IMR-90 (cell line): ENCODE measurements at regions not wholly inside any gene's neighbourhood (a gene's known extent, or its start where the extent isn't known, plus 50 kb on each side); places are given as distances from the start of the nearest gene placed in this dataset.
"Not testable (repeated sequence)": the region's sequence is repeated elsewhere in the genome, so short reads cannot be mapped to it uniquely, and the experiment has no call there.

Experiments
- ATAC-seq: fragments of 200-7000 bp; cut with Tn5 transposase; 2 replicates; pipeline ENCODE4 v1.9.1; 2020; ENCODE audit warnings: low read depth, mild to moderate bottlenecking, moderate library complexity
- BruUV-seq: library from RNA; stranded (reverse); fragments of 400-500 nt; replicated peaks from 2 replicates; lab custom pipeline; 2021; lab: Mats Ljungman, UMichigan
- CTCF ChIA-PET: fragments of 300-600 bp; formaldehyde crosslinking; extraction: SDS; loops from one replicate; lab custom pipeline; 2021; ENCODE audit warnings: antibody characterized with exemption; lab: Yijun Ruan, JAX
- POLR2A ChIA-PET: fragments of 300-600 bp; sonication (Branson Sonifier 250); formaldehyde crosslinking; loops from one replicate; lab custom pipeline; 2022; ENCODE audit warnings: antibody characterized with exemption; ENCODE audit not compliant: unreplicated experiment; lab: Charles Lee
- DNase-seq: peaks from one replicate; pipeline ENCODE4 v3.0.0; 2013
- H2AFZ ChIP-seq: replicated peaks from 2 replicates; pipeline ENCODE3; 2013; ENCODE audit warnings: low read length, mild to moderate bottlenecking; ENCODE audit not compliant: poor library complexity
- H2AK5ac ChIP-seq: 2 replicates; pipeline ENCODE4 v1.6.1; 2013; ENCODE audit warnings: low read depth, low read length, inconsistent platforms
- H2AK9ac ChIP-seq: replicated peaks from 2 replicates; pipeline ENCODE3; 2013; ENCODE audit warnings: mild to moderate bottlenecking, low read depth, low read length, moderate library complexity; ENCODE audit not compliant: poor library complexity
- H2BK120ac ChIP-seq: 2 replicates; pipeline ENCODE4 v1.6.1; 2013; ENCODE audit warnings: low read depth, low read length, inconsistent platforms
- H2BK15ac ChIP-seq: 3 replicates; pipeline ENCODE4 v1.6.1; 2013; ENCODE audit warnings: low read depth, low read length, inconsistent platforms
- H2BK20ac ChIP-seq: 2 replicates; pipeline ENCODE4 v1.6.1; 2013; ENCODE audit warnings: low read depth, mild to moderate bottlenecking, inconsistent platforms, low read length, moderate library complexity
- H2BK5ac ChIP-seq: 2 replicates; pipeline ENCODE4 v1.6.1; 2013; ENCODE audit warnings: mild to moderate bottlenecking, low read depth, low read length, inconsistent platforms; ENCODE audit not compliant: poor library complexity, severe bottlenecking
- H3K14ac ChIP-seq: replicated peaks from 2 replicates; pipeline ENCODE4 v1.6.1; 2013; ENCODE audit warnings: low read depth, low read length, inconsistent platforms
- H3K18ac ChIP-seq: 2 replicates; pipeline ENCODE4 v1.6.1; 2013; ENCODE audit warnings: low read depth, low read length, control low read depth
- H3K23ac ChIP-seq: 2 replicates; pipeline ENCODE4 v1.6.1; 2013; ENCODE audit warnings: low read depth, low read length, inconsistent platforms
- H3K27ac ChIP-seq: 2 replicates; pipeline ENCODE4 v1.5.1; 2013; ENCODE audit warnings: mild to moderate bottlenecking, control low read depth, low read length; ENCODE audit not compliant: insufficient read depth
- H3K27me3 ChIP-seq: 2 replicates; pipeline ENCODE4 v1.6.1; 2013; ENCODE audit warnings: low read length; ENCODE audit not compliant: control insufficient read depth, insufficient read depth
- H3K36me3 ChIP-seq: 2 replicates; pipeline ENCODE4 v1.6.1; 2013; ENCODE audit warnings: low read length, mixed read lengths; ENCODE audit not compliant: control insufficient read depth, insufficient read depth
- H3K4ac ChIP-seq: 2 replicates; pipeline ENCODE4 v1.6.1; 2013; ENCODE audit warnings: low read depth, low read length, inconsistent platforms
- H3K4me1 ChIP-seq: 2 replicates; pipeline ENCODE4 v1.6.1; 2013; ENCODE audit warnings: low read length, mixed read lengths; ENCODE audit not compliant: control insufficient read depth, insufficient read depth
- H3K4me2 ChIP-seq: 2 replicates; pipeline ENCODE4 v1.6.1; 2013; ENCODE audit warnings: low read depth, mild to moderate bottlenecking, control low read depth, low read length, moderate library complexity
- H3K4me3 ChIP-seq: 2 replicates; pipeline ENCODE4 v1.5.1; 2013; ENCODE audit warnings: low read depth, mild to moderate bottlenecking, control low read depth, low read length, moderate library complexity; ENCODE audit not compliant: insufficient read depth
- H3K56ac ChIP-seq: 2 replicates; pipeline ENCODE4 v1.6.1; 2013; ENCODE audit warnings: low read length, inconsistent platforms; ENCODE audit not compliant: insufficient read depth; ENCODE audit errors: extremely low read depth
- H3K79me1 ChIP-seq, 2 experiments: 2 replicates each; pipeline ENCODE4 v1.6.1; 2013; ENCODE audit warnings: low read length in 2 of 2, inconsistent platforms in 1 of 2, low read depth in 1 of 2
- H3K9ac ChIP-seq: 2 replicates; pipeline ENCODE4 v1.6.1; 2013; ENCODE audit warnings: low read depth, low read length, control low read depth
- H3K9me1 ChIP-seq: 2 replicates; pipeline ENCODE4 v1.6.1; 2013; ENCODE audit warnings: low read length, inconsistent platforms; ENCODE audit not compliant: insufficient read depth
- H3K9me3 ChIP-seq: 2 replicates; pipeline ENCODE4 v1.6.1; 2013; ENCODE audit warnings: low read length; ENCODE audit not compliant: control insufficient read depth, insufficient read depth
- H4K20me1 ChIP-seq: 2 replicates; pipeline ENCODE4 v1.6.1; 2013; ENCODE audit warnings: low read length, inconsistent platforms; ENCODE audit not compliant: insufficient read depth
- H4K5ac ChIP-seq: 2 replicates; pipeline ENCODE4 v1.6.1; 2013; ENCODE audit warnings: mild to moderate bottlenecking, low read depth, low read length, control low read depth
- H4K8ac ChIP-seq, 2 experiments: 2 replicates each; pipeline ENCODE4 v1.6.1; 2013; ENCODE audit warnings: low read depth in 2 of 2, low read length in 2 of 2, control low read depth in 1 of 2, inconsistent platforms in 1 of 2
- H4K91ac ChIP-seq: 2 replicates; pipeline ENCODE4 v1.6.1; 2013; ENCODE audit warnings: low read depth, low read length, inconsistent platforms; ENCODE audit not compliant: insufficient read depth
- whole genome bisulfite sequencing, 2 experiments: methylation state at CpG; one replicate each; pipeline versions ENCODE4 v1.1.5 to v1.1.7; 2013; ENCODE audit warnings: missing lambda C conversion rate in 2 of 2; ENCODE audit not compliant: insufficient read length in 1 of 2; ENCODE audit errors: extremely low coverage in 2 of 2; 5-methylcytosine and 5-hydroxymethylcytosine counted together
- dilution Hi-C: fragments of 300-500 bp; cut with HindIII; formaldehyde crosslinking; loops from one replicate; pipeline ENCODE4 v1.14.3; 2018; ENCODE audit warnings: low sequenced_read_pairs; ENCODE audit not compliant: unreplicated experiment
- in situ Hi-C: fragments of 300-500 bp; cut with MboI; formaldehyde crosslinking; loops from 3 replicates; pipeline ENCODE4 v1.14.3; 2019; ENCODE audit warnings: low sequenced_read_pairs, inconsistent platforms, mixed read lengths
- intact Hi-C: fragments of 100-400 bp; cut with micrococcal nuclease; formaldehyde crosslinking; loops from 2 replicates; pipeline ENCODE4 v1.10.0; 2022

- H3K9ac ChIP-seq, in situ Hi-C loops, H3K27me3 ChIP-seq, H3K4me3 ChIP-seq, H2BK5ac ChIP-seq, H3K4me2 ChIP-seq, H4K8ac ChIP-seq, H2BK120ac ChIP-seq, H3K4me1 ChIP-seq, ATAC-seq, dilution Hi-C loops, intact Hi-C loops, H2AFZ ChIP-seq, BruUV-seq, H3K14ac ChIP-seq, H2BK15ac ChIP-seq, H3K23ac ChIP-seq, CTCF ChIA-PET, DNase-seq, H3K9me1 ChIP-seq, H2AK9ac ChIP-seq, H2AK5ac ChIP-seq, H3K27ac ChIP-seq, H3K79me1 ChIP-seq, H3K36me3 ChIP-seq, H3K18ac ChIP-seq, H4K91ac ChIP-seq, H2BK20ac ChIP-seq, H3K4ac ChIP-seq, H4K20me1 ChIP-seq, POLR2A ChIA-PET, H4K5ac ChIP-seq, H3K56ac ChIP-seq: not testable (repeated sequence)
- H3K9me3 ChIP-seq, result peaks cover 15% of the 10 kb centered on the region; the same call in 1 of the 2 replicates
- no CpG with 5 or more reads among the region's 2 CpGs for WGBS, 2 experiments
Measured at GRCh38 chr19:28538579-28538978, 674.4 kb downstream of the UQCRFS1 start.
